LoVo (cell line): ENCODE measurements at regions not wholly inside any gene's neighbourhood (a gene's known extent, or its start where the extent isn't known, plus 50 kb on each side); places are given as distances from the start of the nearest gene placed in this dataset.

Experiments
- DNase-seq: peaks from one replicate; pipeline ENCODE4 v3.0.0-alpha.2; 2016; ENCODE audit warnings: low spot score

DNA sequence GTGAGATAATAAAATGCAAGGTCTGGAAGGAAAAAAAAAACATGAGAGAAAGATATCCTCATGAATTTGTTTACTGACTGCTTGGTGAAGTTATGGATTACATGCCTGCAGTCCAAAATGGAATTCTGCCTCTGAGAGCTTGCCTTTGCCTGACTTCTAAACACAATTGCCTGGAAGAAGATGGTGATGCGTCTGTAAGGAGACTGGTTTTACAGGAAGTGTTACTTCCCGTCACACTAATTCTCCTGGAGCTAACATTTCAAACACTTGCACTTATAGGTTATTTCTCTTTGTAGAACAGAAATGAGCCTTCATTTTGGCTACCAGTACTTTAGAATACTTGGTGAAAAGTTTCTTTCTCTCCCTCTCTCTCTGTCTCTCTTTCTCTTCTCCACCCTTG lies 884.3 kb downstream of the TSN start:
- no peak for DNase-seq

GRCh38 chr2:122643725-122644329 lies 888.4 kb downstream of the TSN start:
- peak; percentile 22 for DNase-seq

- DNase-seq = no peak
These were observed 895.8 kb downstream of the TSN start for GRCh38 chr2:122651236-122651635.

DNA sequence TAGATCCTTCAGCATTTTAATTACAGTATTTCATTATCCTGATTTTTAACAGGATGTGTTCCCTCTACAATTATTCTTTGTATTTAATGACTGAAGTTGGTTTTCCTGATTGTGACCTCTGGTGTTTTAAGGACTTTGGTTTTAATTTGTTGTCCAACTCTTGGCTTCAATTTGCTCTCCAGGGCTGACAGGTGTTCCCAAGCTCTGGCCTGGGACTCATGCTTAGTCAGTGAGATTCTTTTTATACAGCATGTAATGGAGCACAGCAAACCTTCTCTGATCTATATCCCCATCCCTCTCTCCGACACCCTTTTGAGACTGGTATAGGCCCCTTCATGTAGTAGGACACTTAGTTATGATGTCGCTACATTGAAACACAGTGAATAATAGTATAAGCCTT lies 896.3 kb downstream of the TSN start:
- DNase-seq = no peak

GRCh38 chr2:122652670-122653069 lies 897.2 kb downstream of the TSN start:
- DNase-seq = no peak

GRCh38 chr2:122656403-122656802 lies 901.0 kb downstream of the TSN start:
- no peak for DNase-seq

- DNase-seq = no peak
These were observed 905.6 kb downstream of the TSN start for GRCh38 chr2:122660786-122661634.

DNA sequence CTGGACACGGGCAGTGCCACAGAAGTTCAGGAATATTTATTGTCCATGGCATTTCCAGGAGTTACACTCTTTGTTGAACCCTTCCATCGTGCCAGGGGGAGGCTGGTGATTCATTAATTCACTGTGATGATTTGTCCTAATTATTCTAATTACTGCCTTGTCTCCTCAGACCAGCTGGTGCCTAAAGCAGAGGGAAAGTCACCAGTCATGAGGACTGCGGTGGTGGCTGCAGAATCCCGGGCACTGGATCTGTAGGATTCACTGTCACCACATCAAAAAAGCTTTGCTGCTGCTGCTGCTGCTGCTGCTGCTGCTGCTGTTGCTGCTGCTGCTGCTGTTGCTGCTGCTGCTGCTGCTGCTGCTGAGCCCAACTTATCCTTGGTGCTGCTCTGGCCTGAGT lies 908.2 kb downstream of the TSN start:
- DNase-seq = no peak

DNA sequence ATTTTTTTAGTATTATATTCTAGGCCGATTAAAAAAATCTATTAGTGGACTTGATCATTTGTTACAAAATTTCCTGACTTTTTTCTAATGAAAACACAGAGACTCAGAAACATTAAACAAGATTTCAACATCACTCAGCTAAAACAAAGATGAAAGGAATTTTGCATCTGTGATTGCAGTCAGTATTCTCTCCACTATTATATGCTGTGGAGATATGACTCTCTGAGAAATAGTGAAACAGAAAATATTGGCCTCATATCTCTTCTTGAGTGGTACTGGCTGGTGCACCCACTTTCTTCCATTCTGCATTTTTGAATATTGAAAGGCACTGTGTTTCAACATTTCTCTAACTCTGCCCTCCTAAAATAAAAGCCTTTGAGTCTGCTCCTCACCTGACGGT lies 914.2 kb downstream of the TSN start:
- DNase-seq = no peak

DNA sequence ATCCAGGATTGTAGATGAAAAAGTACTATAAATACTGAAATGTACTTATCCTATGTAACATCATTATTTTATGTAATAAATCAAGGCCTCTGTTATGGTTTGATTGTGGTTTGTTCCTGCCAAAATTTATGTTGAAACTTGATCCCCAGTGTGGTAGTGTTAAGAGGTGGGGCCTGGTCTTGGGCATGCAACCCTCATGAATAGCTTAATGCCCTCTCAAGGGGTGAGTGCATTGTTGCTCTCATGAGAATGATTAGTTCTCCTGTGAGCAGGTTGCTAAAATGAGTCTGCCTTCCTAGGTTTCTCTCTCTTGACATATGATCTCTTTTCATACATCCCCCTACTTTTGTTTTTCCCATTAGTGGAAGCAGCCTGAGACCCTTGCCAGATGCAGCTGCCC lies 915.4 kb downstream of the TSN start:
- no peak for DNase-seq

DNA sequence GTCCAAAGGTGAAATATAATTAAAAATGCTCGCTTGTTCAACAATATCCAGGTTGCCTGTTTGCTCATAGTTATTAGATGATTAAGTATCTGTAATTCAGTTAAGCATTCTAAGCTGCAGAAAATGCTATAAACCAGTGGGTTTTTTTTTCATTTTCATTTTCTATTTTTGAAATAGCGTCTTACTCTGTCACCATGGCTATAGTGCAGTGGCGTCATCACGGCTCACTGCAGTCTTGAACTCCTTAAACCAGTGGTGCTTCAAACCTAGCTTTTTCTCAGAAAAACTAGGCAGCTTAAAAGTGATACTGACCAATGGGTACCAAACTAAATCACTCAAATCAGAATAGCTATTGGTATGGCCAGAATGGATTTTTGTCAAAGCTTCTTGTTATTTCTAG lies 925.2 kb downstream of the TSN start:
- DNase-seq = no peak

GRCh38 chr2:122681626-122682025 lies 926.2 kb downstream of the TSN start:
- no peak for DNase-seq

GRCh38 chr2:122682356-122682755 lies 926.9 kb downstream of the TSN start:
- DNase-seq = no peak

- DNase-seq = no peak
These were observed 927.6 kb downstream of the TSN start for GRCh38 chr2:122683018-122683417.

DNA sequence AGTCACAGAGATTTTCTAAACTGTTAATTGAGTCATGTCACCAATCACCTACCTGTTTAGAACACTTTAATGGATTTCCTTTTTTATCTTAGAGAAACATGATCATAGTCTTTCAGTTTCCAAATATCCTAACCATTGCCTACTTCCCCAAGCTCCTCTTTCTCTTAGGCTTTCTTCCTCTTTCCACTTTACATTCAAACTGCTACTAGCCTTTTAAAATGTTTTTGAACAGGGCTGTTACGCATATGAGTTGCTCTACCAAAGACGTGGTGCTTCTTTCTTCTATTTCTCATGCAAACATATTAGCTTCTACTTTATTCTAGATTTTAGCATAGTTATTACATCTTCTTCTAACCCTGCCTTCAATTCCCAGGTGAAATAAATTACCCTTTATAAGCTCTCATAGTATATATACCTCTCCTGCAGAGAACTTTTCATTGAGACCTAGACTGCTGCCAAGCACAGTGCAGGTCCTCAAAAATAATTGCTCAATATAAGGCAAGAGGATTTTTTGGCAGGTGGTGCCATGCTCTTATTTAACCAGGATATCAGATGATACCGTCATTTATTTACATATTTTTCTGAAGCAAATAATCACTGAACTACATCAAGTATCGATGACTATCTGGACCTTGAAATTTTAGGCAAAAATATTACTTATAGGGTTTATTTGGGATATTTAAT lies 937.1 kb downstream of the TSN start:
- DNase-seq = no peak

DNA sequence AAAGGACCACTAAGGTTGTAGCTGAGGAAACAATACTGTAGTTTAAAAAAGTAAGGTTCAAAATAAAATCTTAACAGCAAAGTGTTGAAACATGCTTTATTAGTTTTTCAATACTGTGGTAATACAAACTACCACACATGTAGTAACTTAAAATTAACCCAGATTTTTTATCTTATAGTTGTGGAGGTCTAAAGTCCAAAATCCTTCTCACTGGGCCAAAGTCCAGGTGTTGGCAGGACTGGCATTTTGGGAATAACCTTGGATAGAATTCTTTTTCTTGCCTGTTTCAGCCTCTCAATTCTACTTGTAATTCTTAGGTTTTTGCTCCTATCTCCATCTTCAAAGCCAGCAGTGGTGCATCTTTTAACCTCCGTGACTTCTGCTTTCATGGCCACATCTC lies 942.0 kb downstream of the TSN start:
- DNase-seq = no peak

GRCh38 chr2:122703676-122704075 lies 948.2 kb downstream of the TSN start:
- no peak for DNase-seq

DNA sequence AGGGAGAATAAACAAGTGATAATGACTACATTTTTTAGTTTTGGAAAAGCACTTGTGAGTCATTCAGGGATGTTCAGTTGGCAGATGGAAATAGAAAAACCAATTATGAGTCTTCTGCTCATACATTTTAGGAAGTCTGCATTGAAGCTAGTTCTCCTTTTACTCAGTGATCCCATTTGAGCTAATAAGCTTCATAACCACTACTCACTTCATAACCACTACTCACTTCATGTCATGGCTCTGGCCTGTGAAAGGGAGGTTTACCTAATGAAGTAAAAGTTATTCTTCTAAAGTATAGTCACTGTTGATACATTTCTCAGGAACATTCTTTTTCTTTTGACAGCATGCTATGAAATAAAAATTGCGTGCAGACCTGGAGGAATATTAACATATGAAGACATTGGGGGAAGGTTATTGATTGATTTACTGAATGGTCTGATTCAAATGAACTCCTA lies 948.7 kb downstream of the TSN start:
- no peak for DNase-seq

- no peak for DNase-seq
These were observed 950.3 kb downstream of the TSN start for GRCh38 chr2:122705746-122706145.

DNA sequence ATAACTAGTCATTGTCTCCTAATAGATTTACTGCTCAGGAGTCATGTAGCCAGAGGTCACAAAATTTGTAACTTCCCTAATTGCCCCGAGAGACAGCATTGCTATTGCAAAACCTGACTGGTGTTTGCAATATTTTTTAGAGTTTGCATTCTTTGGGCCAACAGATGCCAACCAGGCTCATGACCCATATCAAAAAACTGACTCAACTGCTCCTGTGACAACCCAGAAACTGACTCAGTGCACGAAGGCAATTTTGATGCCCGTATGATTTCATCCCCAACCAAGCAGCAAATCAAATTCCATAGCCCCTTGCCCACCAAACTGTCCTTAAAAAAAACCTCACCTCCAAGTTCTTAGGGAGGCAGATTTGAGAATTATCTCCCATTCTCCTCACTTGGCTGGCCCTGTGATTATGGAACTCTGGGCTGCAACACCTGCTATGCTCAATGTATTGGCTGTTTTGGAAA lies 951.3 kb downstream of the TSN start:
- no peak for DNase-seq

DNA sequence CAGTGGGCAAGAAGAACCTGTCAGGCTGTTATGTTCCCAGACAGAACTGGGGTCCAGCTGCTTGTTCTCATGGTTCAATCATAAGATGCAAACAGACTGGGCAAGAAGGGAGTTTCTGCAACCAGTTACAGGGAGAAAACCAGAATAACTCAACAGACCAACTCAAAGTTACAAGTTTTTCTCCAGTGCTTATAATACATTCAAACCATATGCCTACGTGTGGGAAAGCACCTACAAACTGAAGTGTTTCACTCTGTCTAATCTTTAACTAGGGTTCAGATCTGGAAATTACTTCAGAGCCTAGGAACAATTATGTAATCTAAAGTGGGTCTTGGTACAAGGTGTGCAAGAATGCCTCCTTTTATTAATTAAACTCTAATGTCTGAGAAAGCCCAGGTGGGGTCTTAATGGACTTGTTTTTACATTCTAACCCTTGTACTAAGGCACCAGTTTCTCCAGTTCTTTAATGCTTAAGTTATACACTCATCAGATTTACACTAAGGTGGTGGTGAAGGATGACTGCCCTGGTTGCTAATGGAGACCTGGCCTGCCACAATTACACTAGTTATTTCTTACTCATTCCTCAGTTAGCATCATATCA lies 951.9 kb downstream of the TSN start:
- no peak for DNase-seq

- DNase-seq = no peak
These were observed 954.6 kb downstream of the TSN start for GRCh38 chr2:122710049-122710448.

DNA sequence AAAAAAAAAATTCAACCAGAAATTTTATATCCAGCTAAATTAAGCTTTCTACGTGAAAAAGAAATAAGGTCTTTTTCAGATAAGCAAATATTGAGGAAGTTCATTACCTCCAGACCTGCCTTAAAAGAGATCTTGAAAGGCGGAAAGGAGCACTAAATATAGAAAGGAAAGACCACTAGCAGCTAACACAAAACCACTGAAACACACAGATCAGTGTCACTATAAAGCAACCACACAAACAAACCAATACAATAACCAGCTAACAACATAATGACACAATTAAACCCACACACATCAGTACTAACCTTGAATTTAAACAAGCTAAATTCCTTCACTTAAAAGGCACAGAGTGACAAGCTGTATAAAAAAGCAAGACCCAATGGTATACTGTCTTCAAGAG lies 958.3 kb downstream of the TSN start:
- no peak for DNase-seq
